SK-N-SH (cell line): ENCODE measurements at regions not wholly inside any gene's neighbourhood (a gene's known extent, or its start where the extent isn't known, plus 50 kb on each side); places are given as distances from the start of the nearest gene placed in this dataset.

Experiments
- CTCF ChIA-PET: fragments of 300-600, 350-600 bp; formaldehyde crosslinking; extraction: SDS; loops from one replicate; lab custom pipeline; 2021; lab: Yijun Ruan, JAX
- POLR2A ChIA-PET: fragments of 350-600 bp; sonication (Branson Sonifier 250); formaldehyde crosslinking; extraction: SDS; loops from one replicate; lab custom pipeline; 2020; ENCODE audit warnings: antibody characterized with exemption, inconsistent platforms; lab: Yijun Ruan, JAX
- DNase-seq: peaks from one replicate; pipeline ENCODE4 v3.0.0; 2012
- H2AFZ ChIP-seq: fragments of 200-600 bp; sonication (generic); 2 replicates; pipeline ENCODE4 v1.8.1; 2016; ENCODE audit warnings: antibody characterized with exemption, mild to moderate bottlenecking, low read depth
- H3F3A ChIP-seq: fragments of 200-600 bp; sonication (generic); replicated peaks from 2 replicates; pipeline ENCODE3; 2016; ENCODE audit warnings: antibody characterized with exemption, mild to moderate bottlenecking; ENCODE audit not compliant: insufficient read depth
- H3K27ac ChIP-seq, 2 experiments: fragments of 200-500 bp in 1 of 2; fragments of 200-600 bp in 1 of 2; sonication (Bioruptor generic) in 1 of 2; sonication (generic), shearing (Covaris generic) in 1 of 2; 2 replicates each; pipeline versions ENCODE4 v1.5.1 to v1.6.1; 2014 to 2016; ENCODE audit warnings: low read depth in 2 of 2, inconsistent platforms in 1 of 2, low read length in 1 of 2, mild to moderate bottlenecking in 1 of 2, mixed read lengths in 1 of 2
- H3K27me3 ChIP-seq: fragments of 200-600 bp; sonication (generic), shearing (Covaris generic); 2 replicates; pipeline ENCODE4 v1.6.1; 2016; ENCODE audit warnings: mixed run types; ENCODE audit not compliant: insufficient read depth
- H3K36me3 ChIP-seq, 2 experiments: fragments of 200-500 bp in 1 of 2; fragments of 200-600 bp in 1 of 2; sonication (Bioruptor generic) in 1 of 2; sonication (generic) in 1 of 2; replicated peaks in 1 of 2; 2 replicates each; pipeline versions ENCODE3 to v1.5.1; 2014 to 2016; ENCODE audit warnings: low read length in 1 of 2, mild to moderate bottlenecking in 1 of 2; ENCODE audit not compliant: insufficient read depth in 2 of 2, control insufficient read depth in 1 of 2
- H3K4me1 ChIP-seq, 2 experiments: fragments of 200-500 bp in 1 of 2; fragments of 200-600 bp in 1 of 2; sonication (Bioruptor generic) in 1 of 2; sonication (generic), shearing (Covaris generic) in 1 of 2; 2 replicates each; pipeline versions ENCODE4 v1.5.1 to v1.6.1; 2014 to 2016; ENCODE audit warnings: low read depth in 1 of 2, low read length in 1 of 2, mixed run types in 1 of 2; ENCODE audit not compliant: insufficient read depth in 2 of 2, control insufficient read depth in 1 of 2
- H3K4me2 ChIP-seq: fragments of 200-600 bp; sonication (generic), shearing (Covaris generic); 2 replicates; pipeline ENCODE4 v1.6.1; 2017; ENCODE audit warnings: mixed run types
- H3K4me3 ChIP-seq, 2 experiments: fragments of 200-500 bp in 1 of 2; fragments of 200-600 bp in 1 of 2; sonication (Bioruptor generic) in 1 of 2; sonication (generic), shearing (Covaris generic) in 1 of 2; 2 replicates each; pipeline versions ENCODE4 v1.5.1 to v1.8.1; 2014 to 2016; ENCODE audit warnings: low read depth in 2 of 2, inconsistent platforms in 1 of 2, low read length in 1 of 2, mild to moderate bottlenecking in 1 of 2, mixed read lengths in 1 of 2, moderate library complexity in 1 of 2
- H3K79me2 ChIP-seq: fragments of 200-600 bp; sonication (generic); 2 replicates; pipeline ENCODE4 v1.8.1; 2017; ENCODE audit warnings: mild to moderate bottlenecking; ENCODE audit not compliant: insufficient read depth
- H3K9ac ChIP-seq: fragments of 200-600 bp; sonication (generic); 2 replicates; pipeline ENCODE4 v1.6.1; 2017; ENCODE audit warnings: mixed run types
- H3K9me2 ChIP-seq: fragments of 200-600 bp; sonication (generic); 2 replicates; pipeline ENCODE4 v1.6.1; 2017; ENCODE audit warnings: mixed run types
- H3K9me3 ChIP-seq: fragments of 200-600 bp; sonication (generic); 2 replicates; pipeline ENCODE4 v1.6.1; 2017; ENCODE audit warnings: mixed run types, mild to moderate bottlenecking, moderate library complexity
- H4K20me1 ChIP-seq: fragments of 200-600 bp; sonication (generic); 2 replicates; pipeline ENCODE4 v1.6.1; 2017; ENCODE audit warnings: mild to moderate bottlenecking, mixed run types; ENCODE audit not compliant: insufficient read depth
- FOXM1 ChIP-seq: IDR thresholded peaks from 2 replicates; pipeline ENCODE4 v1.4.0; 2012; ENCODE audit warnings: low read depth, mild to moderate bottlenecking
- GABPA ChIP-seq: IDR thresholded peaks from 2 replicates; pipeline ENCODE4 v1.4.0; 2012; ENCODE audit warnings: low read depth, mild to moderate bottlenecking
- GATA2 ChIP-seq: sonication (generic); formaldehyde crosslinking; IDR thresholded peaks from 2 replicates; pipeline ENCODE4 v1.5.0; 2020; ENCODE audit warnings: mild to moderate bottlenecking, missing genetic modification reagents
- JUND ChIP-seq: IDR thresholded peaks from 2 replicates; pipeline ENCODE4 v1.4.0; 2012
- MEF2A ChIP-seq: IDR thresholded peaks from 2 replicates; pipeline ENCODE4 v1.4.0; 2012; ENCODE audit warnings: low read depth, borderline replicate concordance
- MXI1 ChIP-seq: IDR thresholded peaks from 2 replicates; pipeline ENCODE4 v1.6.1; 2012; ENCODE audit warnings: mild to moderate bottlenecking, low read depth, low read length, improper control_type of control experiment
- NFIC ChIP-seq: IDR thresholded peaks from 2 replicates; pipeline ENCODE4 v1.4.0; 2012; ENCODE audit warnings: borderline replicate concordance
- NRF1 ChIP-seq: IDR thresholded peaks from 2 replicates; pipeline ENCODE4 v1.6.1; 2012; ENCODE audit warnings: low read depth, mild to moderate bottlenecking, low read length
- RAD21 ChIP-seq: IDR thresholded peaks from 2 replicates; pipeline ENCODE4 v1.6.1; 2012; ENCODE audit warnings: mild to moderate bottlenecking, low read length
- RXRA ChIP-seq: IDR thresholded peaks from 2 replicates; pipeline ENCODE4 v1.4.0; 2012; ENCODE audit warnings: low read depth, mild to moderate bottlenecking, borderline replicate concordance
- SIN3A ChIP-seq: IDR thresholded peaks from 2 replicates; pipeline ENCODE4 v1.6.1; 2012; ENCODE audit warnings: low read depth, mild to moderate bottlenecking, low read length, moderate library complexity, borderline replicate concordance
- TAF1 ChIP-seq: IDR thresholded peaks from 2 replicates; pipeline ENCODE4 v1.6.1; 2012; ENCODE audit warnings: low read depth, mild to moderate bottlenecking, low read length, moderate library complexity, borderline replicate concordance
- TCF12 ChIP-seq: IDR thresholded peaks from 2 replicates; pipeline ENCODE4 v1.4.0; 2012
- TEAD4 ChIP-seq: IDR thresholded peaks from 2 replicates; pipeline ENCODE4 v1.4.0; 2012; ENCODE audit warnings: mild to moderate bottlenecking, borderline replicate concordance; ENCODE audit not compliant: insufficient read depth
- WGBS: methylation state at CpG from one replicate; pipeline ENCODE4 v1.1.6; 2017; ENCODE audit warnings: low lambda C conversion rate; 5-methylcytosine and 5-hydroxymethylcytosine counted together
- TF ChIP-seq, protein P1 (sequence below): fragments of 150-350 bp; IDR thresholded peaks from 2 replicates; pipeline ENCODE4 v1.6.1; 2017; ENCODE audit warnings: antibody characterized with exemption, low read length, low read depth, borderline replicate concordance
- TF ChIP-seq, protein P2 (sequence below): IDR thresholded peaks from 2 replicates; pipeline ENCODE4; 2012
- TF ChIP-seq, protein P3 (sequence below): fragments of 200-600 bp; sonication (generic); IDR thresholded peaks from 2 replicates; pipeline ENCODE4 v1.6.1; 2017; ENCODE audit warnings: antibody characterized with exemption, mild to moderate bottlenecking, moderate library complexity
- TF ChIP-seq, protein P4 (sequence below): fragments of 150-350 bp; IDR thresholded peaks from 2 replicates; pipeline ENCODE4 v1.6.1; 2016; ENCODE audit warnings: mild to moderate bottlenecking, low read depth, low read length
- TF ChIP-seq, protein P5 (sequence below): IDR thresholded peaks from 2 replicates; pipeline ENCODE4 v1.4.0; 2012; ENCODE audit warnings: low read depth, borderline replicate concordance

DNA sequence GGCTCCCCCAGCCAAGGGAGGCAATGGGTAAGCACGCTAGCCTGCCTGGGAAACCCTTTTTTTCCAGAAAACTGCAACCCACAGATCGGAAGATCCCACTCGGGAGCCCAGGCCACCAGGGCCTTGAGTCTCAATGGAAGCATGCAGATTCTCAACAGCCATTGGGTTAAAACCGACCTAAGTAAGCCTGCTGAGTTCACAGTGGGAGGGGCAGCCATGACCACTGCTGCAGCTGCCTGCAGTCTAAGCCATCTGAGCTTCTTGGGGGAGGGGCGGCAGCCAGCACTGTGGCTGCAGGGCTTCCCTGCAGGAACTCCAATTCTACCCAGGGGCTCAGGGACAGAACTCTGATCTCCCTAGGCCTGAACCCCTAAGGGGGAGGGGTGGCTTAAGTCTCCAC, 82.0 kb downstream of the DPPA2 start:
- no peak overlapping the region for H2AFZ ChIP-seq
- H3K4me2 ChIP-seq, result no peak overlapping the region
- no peak overlapping the region for H3K27ac ChIP-seq
- H3K9ac ChIP-seq, result no peak overlapping the region
- H3K36me3 ChIP-seq, result no peaks in the 10 kb centered on the region
- no peaks in the 10 kb centered on the region for H3K79me2 ChIP-seq
- H3F3A ChIP-seq, result no peaks in the 10 kb centered on the region
- ChIA-PET CTCF (no interaction called here), POLR2A (no interaction called here)
- no peak for DNase-seq
- no peaks in the 10 kb centered on the region for H3K9me2 ChIP-seq
- H4K20me1 ChIP-seq, result no peaks in the 10 kb centered on the region
- H3K4me3 ChIP-seq, result no peak overlapping the region
- no peaks in the 10 kb centered on the region for H3K27me3 ChIP-seq
- no peaks in the 10 kb centered on the region for H3K4me1 ChIP-seq
- no peaks in the 10 kb centered on the region for H3K9me3 ChIP-seq
- 51% methylated on average over 3 of the region's 5 CpGs for WGBS
- TF ChIP-seq, protein P1, sequence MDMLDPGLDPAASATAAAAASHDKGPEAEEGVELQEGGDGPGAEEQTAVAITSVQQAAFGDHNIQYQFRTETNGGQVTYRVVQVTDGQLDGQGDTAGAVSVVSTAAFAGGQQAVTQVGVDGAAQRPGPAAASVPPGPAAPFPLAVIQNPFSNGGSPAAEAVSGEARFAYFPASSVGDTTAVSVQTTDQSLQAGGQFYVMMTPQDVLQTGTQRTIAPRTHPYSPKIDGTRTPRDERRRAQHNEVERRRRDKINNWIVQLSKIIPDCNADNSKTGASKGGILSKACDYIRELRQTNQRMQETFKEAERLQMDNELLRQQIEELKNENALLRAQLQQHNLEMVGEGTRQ, result no peak
- TF ChIP-seq JUND, result no peak
- TF ChIP-seq TAF1, result no peak
- TF ChIP-seq RXRA, result no peak
- no peak for TF ChIP-seq MXI1
- TF ChIP-seq SIN3A, result no peak
- no peak for TF ChIP-seq RAD21
- TF ChIP-seq, protein P2, sequence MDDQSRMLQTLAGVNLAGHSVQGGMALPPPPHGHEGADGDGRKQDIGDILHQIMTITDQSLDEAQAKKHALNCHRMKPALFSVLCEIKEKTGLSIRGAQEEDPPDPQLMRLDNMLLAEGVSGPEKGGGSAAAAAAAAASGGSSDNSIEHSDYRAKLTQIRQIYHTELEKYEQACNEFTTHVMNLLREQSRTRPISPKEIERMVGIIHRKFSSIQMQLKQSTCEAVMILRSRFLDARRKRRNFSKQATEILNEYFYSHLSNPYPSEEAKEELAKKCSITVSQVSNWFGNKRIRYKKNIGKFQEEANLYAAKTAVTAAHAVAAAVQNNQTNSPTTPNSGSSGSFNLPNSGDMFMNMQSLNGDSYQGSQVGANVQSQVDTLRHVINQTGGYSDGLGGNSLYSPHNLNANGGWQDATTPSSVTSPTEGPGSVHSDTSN, result no peak
- TF ChIP-seq, protein P3, sequence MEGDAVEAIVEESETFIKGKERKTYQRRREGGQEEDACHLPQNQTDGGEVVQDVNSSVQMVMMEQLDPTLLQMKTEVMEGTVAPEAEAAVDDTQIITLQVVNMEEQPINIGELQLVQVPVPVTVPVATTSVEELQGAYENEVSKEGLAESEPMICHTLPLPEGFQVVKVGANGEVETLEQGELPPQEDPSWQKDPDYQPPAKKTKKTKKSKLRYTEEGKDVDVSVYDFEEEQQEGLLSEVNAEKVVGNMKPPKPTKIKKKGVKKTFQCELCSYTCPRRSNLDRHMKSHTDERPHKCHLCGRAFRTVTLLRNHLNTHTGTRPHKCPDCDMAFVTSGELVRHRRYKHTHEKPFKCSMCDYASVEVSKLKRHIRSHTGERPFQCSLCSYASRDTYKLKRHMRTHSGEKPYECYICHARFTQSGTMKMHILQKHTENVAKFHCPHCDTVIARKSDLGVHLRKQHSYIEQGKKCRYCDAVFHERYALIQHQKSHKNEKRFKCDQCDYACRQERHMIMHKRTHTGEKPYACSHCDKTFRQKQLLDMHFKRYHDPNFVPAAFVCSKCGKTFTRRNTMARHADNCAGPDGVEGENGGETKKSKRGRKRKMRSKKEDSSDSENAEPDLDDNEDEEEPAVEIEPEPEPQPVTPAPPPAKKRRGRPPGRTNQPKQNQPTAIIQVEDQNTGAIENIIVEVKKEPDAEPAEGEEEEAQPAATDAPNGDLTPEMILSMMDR, result no peak
- TF ChIP-seq TEAD4, result no peak
- TF ChIP-seq, protein P4, sequence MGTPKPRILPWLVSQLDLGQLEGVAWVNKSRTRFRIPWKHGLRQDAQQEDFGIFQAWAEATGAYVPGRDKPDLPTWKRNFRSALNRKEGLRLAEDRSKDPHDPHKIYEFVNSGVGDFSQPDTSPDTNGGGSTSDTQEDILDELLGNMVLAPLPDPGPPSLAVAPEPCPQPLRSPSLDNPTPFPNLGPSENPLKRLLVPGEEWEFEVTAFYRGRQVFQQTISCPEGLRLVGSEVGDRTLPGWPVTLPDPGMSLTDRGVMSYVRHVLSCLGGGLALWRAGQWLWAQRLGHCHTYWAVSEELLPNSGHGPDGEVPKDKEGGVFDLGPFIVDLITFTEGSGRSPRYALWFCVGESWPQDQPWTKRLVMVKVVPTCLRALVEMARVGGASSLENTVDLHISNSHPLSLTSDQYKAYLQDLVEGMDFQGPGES, result no peak
- TF ChIP-seq MEF2A, result no peak
- TF ChIP-seq, protein P5, sequence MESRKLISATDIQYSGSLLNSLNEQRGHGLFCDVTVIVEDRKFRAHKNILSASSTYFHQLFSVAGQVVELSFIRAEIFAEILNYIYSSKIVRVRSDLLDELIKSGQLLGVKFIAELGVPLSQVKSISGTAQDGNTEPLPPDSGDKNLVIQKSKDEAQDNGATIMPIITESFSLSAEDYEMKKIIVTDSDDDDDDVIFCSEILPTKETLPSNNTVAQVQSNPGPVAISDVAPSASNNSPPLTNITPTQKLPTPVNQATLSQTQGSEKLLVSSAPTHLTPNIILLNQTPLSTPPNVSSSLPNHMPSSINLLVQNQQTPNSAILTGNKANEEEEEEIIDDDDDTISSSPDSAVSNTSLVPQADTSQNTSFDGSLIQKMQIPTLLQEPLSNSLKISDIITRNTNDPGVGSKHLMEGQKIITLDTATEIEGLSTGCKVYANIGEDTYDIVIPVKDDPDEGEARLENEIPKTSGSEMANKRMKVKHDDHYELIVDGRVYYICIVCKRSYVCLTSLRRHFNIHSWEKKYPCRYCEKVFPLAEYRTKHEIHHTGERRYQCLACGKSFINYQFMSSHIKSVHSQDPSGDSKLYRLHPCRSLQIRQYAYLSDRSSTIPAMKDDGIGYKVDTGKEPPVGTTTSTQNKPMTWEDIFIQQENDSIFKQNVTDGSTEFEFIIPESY, result no peak
- no peak for TF ChIP-seq GATA2 (CRISPR knock-in tag)
- no peak for TF ChIP-seq NFIC
- TF ChIP-seq TCF12, result no peak
- no peak for TF ChIP-seq FOXM1
- no peak for TF ChIP-seq NRF1
- TF ChIP-seq GABPA, result no peak
